ENCODE measurements at regions not wholly inside any gene's neighbourhood (a gene's known extent, or its start where the extent isn't known, plus 50 kb on each side); places are given as distances from the start of the nearest gene placed in this dataset.

GRCh38 chr20:61045876-61046585 lies 206.0 kb upstream of the CDH4 start:
- TF ChIP-seq CTCF (IDR thresholded peaks at IDR 0.05; ENCODE audit: insufficient read depth, low read length, poor library complexity, severe bottlenecking), result no peak
- no peak for TF ChIP-seq EZH2phosphoT487 (conservative IDR thresholded peaks at IDR 0.05; ENCODE audit: low read length)
- Histone ChIP-seq H3K27ac (ENCODE audit: low read depth, low read length) (no peak overlapping the region), H3K79me2 (ENCODE audit: insufficient read depth, low read length) (no peaks in the 10 kb centered on the region), H3K9me2 (replicated peaks; ENCODE audit: insufficient read depth, low read length) (no peaks in the 10 kb centered on the region), H2AFZ (ENCODE audit: low read depth, low read length, severe bottlenecking) (no peak overlapping the region), H3K27me3 (ENCODE audit: low read length) (no peaks in the 10 kb centered on the region), H3K4me3 (ENCODE audit: insufficient read depth, low read length, poor library complexity, severe bottlenecking) (no peak overlapping the region), H3K9me3 (ENCODE audit: insufficient read depth, low read length) (no peaks in the 10 kb centered on the region), H4K20me1 (ENCODE audit: low read depth, low read length) (no peaks in the 10 kb centered on the region), H3F3A (ENCODE audit: insufficient read depth) (no peaks in the 10 kb centered on the region), H3K9ac (ENCODE audit: low read length) (no peak overlapping the region), H3K36me3 (ENCODE audit: low read length) (no peaks in the 10 kb centered on the region), H3K4me2 (ENCODE audit: low read depth, low read length, poor library complexity, severe bottlenecking) (no peak overlapping the region)

- Histone ChIP-seq H3K4me3 (ENCODE audit: insufficient read depth, low read length, poor library complexity, severe bottlenecking) (no peak overlapping the region), H4K20me1 (ENCODE audit: low read depth, low read length) (no peaks in the 10 kb centered on the region), H3K9me3 (ENCODE audit: insufficient read depth, low read length) (no peaks in the 10 kb centered on the region), H3K27me3 (ENCODE audit: low read length) (no peaks in the 10 kb centered on the region), H3K9me2 (replicated peaks; ENCODE audit: insufficient read depth, low read length) (no peaks in the 10 kb centered on the region), H3K79me2 (ENCODE audit: insufficient read depth, low read length) (no peaks in the 10 kb centered on the region), H3K9ac (ENCODE audit: low read length) (no peak overlapping the region), H3F3A (ENCODE audit: insufficient read depth) (no peaks in the 10 kb centered on the region), H3K4me2 (ENCODE audit: low read depth, low read length, poor library complexity, severe bottlenecking) (no peak overlapping the region), H3K27ac (ENCODE audit: low read depth, low read length) (no peak overlapping the region), H3K36me3 (ENCODE audit: low read length) (no peaks in the 10 kb centered on the region), H2AFZ (ENCODE audit: low read depth, low read length, severe bottlenecking) (no peak overlapping the region)
- TF ChIP-seq CTCF (IDR thresholded peaks at IDR 0.05; ENCODE audit: insufficient read depth, low read length, poor library complexity, severe bottlenecking), result no peak
- no peak for TF ChIP-seq EZH2phosphoT487 (conservative IDR thresholded peaks at IDR 0.05; ENCODE audit: low read length)
These were observed 205.2 kb upstream of the CDH4 start for GRCh38 chr20:61046721-61047351.

- H3K4me3 ChIP-seq (ENCODE audit: insufficient read depth, low read length, poor library complexity, severe bottlenecking), result no peak overlapping the region
- no peak for TF ChIP-seq CTCF (IDR thresholded peaks at IDR 0.05; ENCODE audit: insufficient read depth, low read length, poor library complexity, severe bottlenecking)
- no peak for TF ChIP-seq EZH2phosphoT487 (conservative IDR thresholded peaks at IDR 0.05; ENCODE audit: low read length)
- H3K9me3 ChIP-seq (ENCODE audit: insufficient read depth, low read length), result no peaks in the 10 kb centered on the region
- H3K27ac ChIP-seq (ENCODE audit: low read depth, low read length), result no peak overlapping the region
- no peak overlapping the region for H3K4me2 ChIP-seq (ENCODE audit: low read depth, low read length, poor library complexity, severe bottlenecking)
- H4K20me1 ChIP-seq (ENCODE audit: low read depth, low read length), result no peaks in the 10 kb centered on the region
- no peaks in the 10 kb centered on the region for H3K9me2 ChIP-seq (replicated peaks; ENCODE audit: insufficient read depth, low read length)
- no peak overlapping the region for H3K9ac ChIP-seq (ENCODE audit: low read length)
- H3K27me3 ChIP-seq (ENCODE audit: low read length), result no peaks in the 10 kb centered on the region
- H3F3A ChIP-seq (ENCODE audit: insufficient read depth), result no peaks in the 10 kb centered on the region
- no peak overlapping the region for H2AFZ ChIP-seq (ENCODE audit: low read depth, low read length, severe bottlenecking)
- no peaks in the 10 kb centered on the region for H3K36me3 ChIP-seq (ENCODE audit: low read length)
- H3K79me2 ChIP-seq (ENCODE audit: insufficient read depth, low read length), result no peaks in the 10 kb centered on the region
These were observed 204.5 kb upstream of the CDH4 start for GRCh38 chr20:61047515-61047914.
